ENCODE measurements at regions not wholly inside any gene's neighbourhood (a gene's known extent, or its start where the extent isn't known, plus 50 kb on each side); places are given as distances from the start of the nearest gene placed in this dataset.

DNA sequence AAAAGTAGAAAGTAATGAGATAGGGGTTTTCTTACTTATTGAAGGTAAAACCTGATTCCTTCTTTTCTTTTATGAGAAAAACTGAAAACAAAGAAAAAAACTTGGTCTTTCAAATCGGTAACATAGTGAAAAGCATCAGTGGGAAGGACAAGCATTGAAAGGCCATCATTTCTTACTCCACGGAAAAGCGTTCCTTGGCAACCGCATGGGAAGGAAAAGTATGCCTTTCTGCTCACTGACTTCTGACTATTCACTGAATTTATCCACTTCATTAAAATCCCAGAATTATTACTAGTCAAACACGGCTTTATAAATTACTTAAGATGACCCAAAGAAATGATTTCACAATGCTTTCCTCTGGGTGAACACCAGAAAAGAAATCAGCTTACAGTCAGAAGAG, 646.7 kb downstream of the TLL1 start:
- TF ChIP-seq, protein P1, sequence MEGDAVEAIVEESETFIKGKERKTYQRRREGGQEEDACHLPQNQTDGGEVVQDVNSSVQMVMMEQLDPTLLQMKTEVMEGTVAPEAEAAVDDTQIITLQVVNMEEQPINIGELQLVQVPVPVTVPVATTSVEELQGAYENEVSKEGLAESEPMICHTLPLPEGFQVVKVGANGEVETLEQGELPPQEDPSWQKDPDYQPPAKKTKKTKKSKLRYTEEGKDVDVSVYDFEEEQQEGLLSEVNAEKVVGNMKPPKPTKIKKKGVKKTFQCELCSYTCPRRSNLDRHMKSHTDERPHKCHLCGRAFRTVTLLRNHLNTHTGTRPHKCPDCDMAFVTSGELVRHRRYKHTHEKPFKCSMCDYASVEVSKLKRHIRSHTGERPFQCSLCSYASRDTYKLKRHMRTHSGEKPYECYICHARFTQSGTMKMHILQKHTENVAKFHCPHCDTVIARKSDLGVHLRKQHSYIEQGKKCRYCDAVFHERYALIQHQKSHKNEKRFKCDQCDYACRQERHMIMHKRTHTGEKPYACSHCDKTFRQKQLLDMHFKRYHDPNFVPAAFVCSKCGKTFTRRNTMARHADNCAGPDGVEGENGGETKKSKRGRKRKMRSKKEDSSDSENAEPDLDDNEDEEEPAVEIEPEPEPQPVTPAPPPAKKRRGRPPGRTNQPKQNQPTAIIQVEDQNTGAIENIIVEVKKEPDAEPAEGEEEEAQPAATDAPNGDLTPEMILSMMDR (IDR thresholded peaks at IDR 0.05), result no peak
- TF ChIP-seq EZH2 (IDR thresholded peaks at IDR 0.05; ENCODE audit: borderline replicate concordance, insufficient read depth, low read depth, low read length, poor library complexity, severe bottlenecking), result no peak
